GM12872 (cell line): ENCODE measurements at regions not wholly inside any gene's neighbourhood (a gene's known extent, or its start where the extent isn't known, plus 50 kb on each side); places are given as distances from the start of the nearest gene placed in this dataset.

Experiments
- TF ChIP-seq, protein P1 (sequence below): IDR thresholded peaks from 3 replicates; pipeline ENCODE4 v1.5.1; 2011; ENCODE audit warnings: low read depth, mild to moderate bottlenecking, low read length, moderate library complexity; ENCODE audit not compliant: insufficient read depth

DNA sequence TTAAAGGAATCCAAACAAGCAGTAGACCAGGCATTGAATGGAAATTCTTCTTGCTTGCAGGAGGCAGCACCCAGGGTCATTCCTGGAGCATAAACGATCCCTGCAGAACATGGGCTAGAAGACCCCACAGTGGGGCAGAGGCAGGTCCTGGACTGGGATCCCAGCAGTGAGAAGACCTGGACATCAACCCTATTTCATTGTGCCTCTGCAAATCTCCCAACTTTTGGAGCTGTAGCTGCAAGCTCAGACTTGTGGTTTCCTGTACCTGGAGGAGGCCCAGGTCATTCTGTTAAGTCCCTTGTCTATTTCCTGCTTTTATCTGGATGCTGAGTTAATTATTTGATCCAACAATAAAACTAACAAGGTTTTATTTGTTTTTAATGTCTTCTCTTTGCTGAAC, 61.7 kb downstream of the CALM1 start:
- TF ChIP-seq, protein P1, sequence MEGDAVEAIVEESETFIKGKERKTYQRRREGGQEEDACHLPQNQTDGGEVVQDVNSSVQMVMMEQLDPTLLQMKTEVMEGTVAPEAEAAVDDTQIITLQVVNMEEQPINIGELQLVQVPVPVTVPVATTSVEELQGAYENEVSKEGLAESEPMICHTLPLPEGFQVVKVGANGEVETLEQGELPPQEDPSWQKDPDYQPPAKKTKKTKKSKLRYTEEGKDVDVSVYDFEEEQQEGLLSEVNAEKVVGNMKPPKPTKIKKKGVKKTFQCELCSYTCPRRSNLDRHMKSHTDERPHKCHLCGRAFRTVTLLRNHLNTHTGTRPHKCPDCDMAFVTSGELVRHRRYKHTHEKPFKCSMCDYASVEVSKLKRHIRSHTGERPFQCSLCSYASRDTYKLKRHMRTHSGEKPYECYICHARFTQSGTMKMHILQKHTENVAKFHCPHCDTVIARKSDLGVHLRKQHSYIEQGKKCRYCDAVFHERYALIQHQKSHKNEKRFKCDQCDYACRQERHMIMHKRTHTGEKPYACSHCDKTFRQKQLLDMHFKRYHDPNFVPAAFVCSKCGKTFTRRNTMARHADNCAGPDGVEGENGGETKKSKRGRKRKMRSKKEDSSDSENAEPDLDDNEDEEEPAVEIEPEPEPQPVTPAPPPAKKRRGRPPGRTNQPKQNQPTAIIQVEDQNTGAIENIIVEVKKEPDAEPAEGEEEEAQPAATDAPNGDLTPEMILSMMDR, result no peak

DNA sequence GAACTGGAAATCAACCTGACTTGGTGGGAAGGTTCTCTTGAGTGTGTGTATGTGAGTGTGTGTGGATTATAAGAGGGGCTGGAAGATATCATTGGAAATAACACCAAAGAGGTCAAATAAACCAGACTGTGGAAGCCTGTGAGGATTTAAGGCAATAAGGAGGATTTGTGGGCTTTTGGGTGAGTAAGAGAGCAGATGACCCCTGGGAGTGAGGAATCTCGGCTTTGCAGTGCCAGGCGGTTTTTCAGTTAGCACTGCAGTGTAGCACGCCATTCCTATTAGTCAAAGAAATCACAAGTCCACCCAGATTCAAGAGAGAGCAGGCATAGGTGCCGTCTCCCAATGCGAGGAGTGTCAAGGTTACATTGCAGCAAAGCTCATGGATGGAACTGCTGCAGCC, 63.3 kb downstream of the CALM1 start:
- TF ChIP-seq, protein P1, result no peak

DNA sequence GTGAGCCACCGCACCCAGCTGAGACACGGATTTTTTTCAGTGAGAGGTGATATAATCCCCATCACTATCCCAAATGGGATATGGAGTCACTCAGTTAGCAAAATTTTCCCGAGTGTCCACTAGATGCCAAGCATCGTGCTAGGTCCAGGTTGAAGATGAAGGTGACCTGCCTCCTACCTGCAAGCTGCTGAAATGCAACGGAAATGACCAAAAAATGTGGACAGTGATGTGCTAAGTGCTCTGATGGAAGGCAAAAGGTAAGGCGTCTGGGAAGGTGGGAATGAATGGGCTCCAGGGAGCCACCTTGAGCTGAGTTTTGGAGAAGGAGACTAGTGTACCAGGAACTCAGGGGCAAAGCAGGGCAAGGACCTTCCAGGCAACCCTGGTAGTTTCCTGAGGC, 64.6 kb downstream of the CALM1 start:
- TF ChIP-seq, protein P1, result 0 out of 3 replicates have a peak, but pooled peaks have one; percentile 7

DNA sequence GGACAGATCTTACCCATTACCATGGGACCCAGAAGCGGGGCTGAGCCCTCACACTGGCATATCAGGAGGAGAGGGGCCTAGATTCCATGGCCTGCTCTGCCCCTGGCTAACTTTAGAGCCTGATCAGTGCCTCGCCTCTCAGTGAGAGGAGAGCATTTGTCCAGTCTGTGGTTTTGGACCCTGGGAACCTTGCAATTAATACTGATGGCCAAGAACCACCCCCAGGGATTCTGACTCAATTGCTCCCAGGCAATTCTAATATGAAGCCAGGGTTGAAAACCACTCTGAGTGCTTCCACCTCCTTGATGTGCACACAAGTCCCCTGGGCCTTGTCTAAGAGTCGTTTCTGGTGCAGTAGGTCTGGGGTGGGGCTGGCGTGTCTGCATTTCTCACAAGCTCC, 67.7 kb downstream of the CALM1 start:
- TF ChIP-seq, protein P1, result no peak

DNA sequence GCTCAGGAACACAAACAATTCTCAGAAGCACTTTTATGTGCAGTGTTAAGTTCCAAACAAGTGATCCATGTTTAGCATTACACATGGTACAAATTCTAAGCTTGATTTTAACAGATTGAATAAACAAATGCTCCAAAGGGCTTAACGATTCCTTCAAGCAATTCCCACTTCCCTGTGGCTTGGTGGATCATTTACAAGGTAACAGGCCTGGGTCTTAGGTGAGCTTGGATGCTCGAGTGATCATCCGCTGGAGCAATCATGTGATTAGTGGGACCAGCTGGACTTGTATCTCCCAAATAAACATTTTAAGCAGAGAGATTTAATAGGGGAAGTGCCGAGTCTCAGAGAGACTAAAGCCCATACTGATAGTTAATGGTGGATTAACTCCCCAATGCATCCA, 70.7 kb downstream of the CALM1 start:
- TF ChIP-seq, protein P1, result no peak

DNA sequence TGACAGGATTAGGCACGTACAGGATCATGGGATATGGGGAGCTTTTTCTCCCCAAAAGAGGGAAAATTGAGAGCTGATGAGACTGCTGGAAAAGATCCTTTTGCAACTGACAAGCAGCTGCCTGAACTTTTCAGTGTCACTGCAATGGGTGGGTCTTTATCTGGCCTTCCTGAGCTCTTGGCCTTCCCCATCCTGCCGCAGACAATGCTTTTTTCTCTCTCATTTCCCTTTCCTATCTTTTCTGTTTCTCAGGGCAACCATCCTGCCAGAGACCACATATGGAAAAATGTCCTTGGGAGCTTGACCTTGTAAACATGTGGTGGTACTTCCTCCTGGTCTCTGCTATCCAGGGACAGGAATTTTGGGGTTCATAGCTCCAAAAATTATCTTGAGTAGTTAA, 75.8 kb downstream of the CALM1 start:
- TF ChIP-seq, protein P1, result no peak
